ENCODE measurements at regions not wholly inside any gene's neighbourhood (a gene's known extent, or its start where the extent isn't known, plus 50 kb on each side); places are given as distances from the start of the nearest gene placed in this dataset.

DNA sequence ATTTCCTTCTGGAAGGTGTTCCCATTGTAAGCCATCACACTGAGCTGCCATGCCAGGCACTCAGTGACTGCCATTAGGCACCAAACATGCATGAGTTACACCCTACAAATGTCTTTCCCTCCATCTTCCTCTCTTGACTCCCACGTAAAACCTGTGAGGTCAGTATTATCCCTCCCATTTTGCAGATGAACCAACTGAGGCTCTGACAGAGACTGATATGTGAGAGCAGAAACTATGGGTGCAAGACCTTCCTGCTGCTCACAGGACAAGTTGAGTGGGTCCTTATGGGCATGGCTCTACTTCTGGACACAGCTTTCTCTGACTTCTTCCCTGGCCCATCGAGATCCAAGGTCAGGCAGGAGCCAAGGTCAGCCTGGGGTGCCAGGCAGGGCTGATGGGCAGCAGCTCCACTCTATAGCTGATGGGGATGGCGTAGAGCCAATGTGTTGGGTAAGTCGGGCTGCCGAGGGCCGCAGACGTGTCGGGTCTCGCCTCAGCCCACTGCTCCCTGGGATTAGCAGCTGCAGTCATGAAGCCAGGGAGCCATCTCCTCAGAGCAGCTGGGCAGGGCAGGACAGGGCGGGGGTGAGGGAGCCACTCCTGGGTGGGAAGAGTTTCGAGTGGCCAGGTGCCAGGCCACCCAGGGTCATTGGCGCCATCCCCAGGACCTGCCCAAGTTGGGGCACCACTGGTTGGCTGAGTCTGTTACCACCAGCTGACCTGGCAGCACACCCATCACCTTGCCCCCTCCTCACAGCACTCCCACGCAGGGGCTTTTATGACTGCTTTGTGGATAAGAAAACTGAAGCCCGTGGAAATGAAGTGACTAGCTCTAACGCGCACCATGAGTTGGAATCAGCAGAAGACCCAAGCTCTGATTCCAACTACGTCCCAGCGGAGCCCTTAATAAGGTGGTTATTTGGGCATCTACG is 117.8 kb upstream of the ZMIZ1 start:
- DNase-seq (ENCODE audit: low read depth in 2 of 2), result no peak
- H4K20me1 ChIP-seq (ENCODE audit: control insufficient read depth, extremely low read depth, insufficient read depth, low read length), result no peaks in the 10 kb centered on the region
- H3K27ac ChIP-seq (ENCODE audit: insufficient read depth, low read length), result no peak overlapping the region
- H3K36me3 ChIP-seq (ENCODE audit: control insufficient read depth, insufficient read depth, low read length), result no peaks in the 10 kb centered on the region
- H3K4me2 ChIP-seq (ENCODE audit: extremely low read depth, insufficient read depth, low read length), result no peak overlapping the region
- peaks cover 22% of the 10 kb centered on the region for H3K4me1 ChIP-seq (ENCODE audit: control insufficient read depth, extremely low read depth, insufficient read depth, low read length)
- TF ChIP-seq, protein P1, sequence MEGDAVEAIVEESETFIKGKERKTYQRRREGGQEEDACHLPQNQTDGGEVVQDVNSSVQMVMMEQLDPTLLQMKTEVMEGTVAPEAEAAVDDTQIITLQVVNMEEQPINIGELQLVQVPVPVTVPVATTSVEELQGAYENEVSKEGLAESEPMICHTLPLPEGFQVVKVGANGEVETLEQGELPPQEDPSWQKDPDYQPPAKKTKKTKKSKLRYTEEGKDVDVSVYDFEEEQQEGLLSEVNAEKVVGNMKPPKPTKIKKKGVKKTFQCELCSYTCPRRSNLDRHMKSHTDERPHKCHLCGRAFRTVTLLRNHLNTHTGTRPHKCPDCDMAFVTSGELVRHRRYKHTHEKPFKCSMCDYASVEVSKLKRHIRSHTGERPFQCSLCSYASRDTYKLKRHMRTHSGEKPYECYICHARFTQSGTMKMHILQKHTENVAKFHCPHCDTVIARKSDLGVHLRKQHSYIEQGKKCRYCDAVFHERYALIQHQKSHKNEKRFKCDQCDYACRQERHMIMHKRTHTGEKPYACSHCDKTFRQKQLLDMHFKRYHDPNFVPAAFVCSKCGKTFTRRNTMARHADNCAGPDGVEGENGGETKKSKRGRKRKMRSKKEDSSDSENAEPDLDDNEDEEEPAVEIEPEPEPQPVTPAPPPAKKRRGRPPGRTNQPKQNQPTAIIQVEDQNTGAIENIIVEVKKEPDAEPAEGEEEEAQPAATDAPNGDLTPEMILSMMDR (conservative IDR thresholded peaks at IDR 0.05 in 1 of 2, IDR thresholded peaks at IDR 0.05 in 1 of 2; ENCODE audit: low read depth in 1 of 2, low read length in 2 of 2), result no peak
- TF ChIP-seq EZH2 (IDR thresholded peaks at IDR 0.05; ENCODE audit: low read length, missing control alignments), result no peak
- H3K4me3 ChIP-seq (replicated peaks in 1 of 4; ENCODE audit: control extremely low read depth in 1 of 4, insufficient read depth in 1 of 4, low read depth in 3 of 4, low read length in 4 of 4), result no peak overlapping the region
- H3K27me3 ChIP-seq (ENCODE audit: control insufficient read depth, insufficient read depth, low read length), result no peaks in the 10 kb centered on the region
- no peaks in the 10 kb centered on the region for H3K79me2 ChIP-seq (ENCODE audit: control insufficient read depth, insufficient read depth, low read length)
- H3K9ac ChIP-seq (ENCODE audit: insufficient read depth, low read length), result no peak overlapping the region
- H3K9me3 ChIP-seq (ENCODE audit: control insufficient read depth, insufficient read depth, low read depth, low read length), result no peaks in the 10 kb centered on the region
- H2AFZ ChIP-seq (ENCODE audit: low read length), result no peak overlapping the region

DNA sequence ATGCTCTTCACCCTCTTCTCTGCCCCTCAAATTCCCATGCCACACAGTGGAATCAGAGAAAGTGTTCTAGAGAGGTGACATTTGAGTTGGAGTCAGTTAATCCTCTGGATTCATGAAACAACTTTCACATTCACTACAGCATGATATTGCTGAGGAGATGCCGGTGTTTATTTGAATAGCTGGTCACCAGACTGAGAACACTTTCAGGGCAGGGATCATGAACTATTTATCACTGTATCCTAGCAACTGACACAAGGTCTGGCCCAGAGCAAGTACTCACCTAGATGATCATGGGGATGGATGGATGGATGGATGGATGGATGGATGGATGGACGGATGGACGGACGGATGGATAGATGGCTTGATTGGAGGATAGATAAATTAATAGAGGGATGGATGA is 116.7 kb upstream of the ZMIZ1 start:
- Histone ChIP-seq H3K27me3 (ENCODE audit: control insufficient read depth, insufficient read depth, low read length) (no peaks in the 10 kb centered on the region), H3K4me3 (replicated peaks in 1 of 4; ENCODE audit: control extremely low read depth in 1 of 4, insufficient read depth in 1 of 4, low read depth in 3 of 4, low read length in 4 of 4) (no peak overlapping the region), H3K79me2 (ENCODE audit: control insufficient read depth, insufficient read depth, low read length) (no peaks in the 10 kb centered on the region), H3K4me2 (ENCODE audit: extremely low read depth, insufficient read depth, low read length) (no peak overlapping the region), H3K27ac (ENCODE audit: insufficient read depth, low read length) (no peak overlapping the region), H4K20me1 (ENCODE audit: control insufficient read depth, extremely low read depth, insufficient read depth, low read length) (no peaks in the 10 kb centered on the region), H2AFZ (ENCODE audit: low read length) (no peak overlapping the region), H3K9ac (ENCODE audit: insufficient read depth, low read length) (no peak overlapping the region), H3K9me3 (ENCODE audit: control insufficient read depth, insufficient read depth, low read depth, low read length) (no peaks in the 10 kb centered on the region), H3K4me1 (ENCODE audit: control insufficient read depth, extremely low read depth, insufficient read depth, low read length) (peaks cover 21% of the 10 kb centered on the region), H3K36me3 (ENCODE audit: control insufficient read depth, insufficient read depth, low read length) (no peaks in the 10 kb centered on the region)
- TF ChIP-seq, protein P1 (conservative IDR thresholded peaks at IDR 0.05 in 1 of 2, IDR thresholded peaks at IDR 0.05 in 1 of 2; ENCODE audit: low read depth in 1 of 2, low read length in 2 of 2), result no peak
- TF ChIP-seq EZH2 (IDR thresholded peaks at IDR 0.05; ENCODE audit: low read length, missing control alignments), result no peak
- peak in 1 of 2 donors; percentile 61 for DNase-seq (ENCODE audit: low read depth in 2 of 2)

DNA sequence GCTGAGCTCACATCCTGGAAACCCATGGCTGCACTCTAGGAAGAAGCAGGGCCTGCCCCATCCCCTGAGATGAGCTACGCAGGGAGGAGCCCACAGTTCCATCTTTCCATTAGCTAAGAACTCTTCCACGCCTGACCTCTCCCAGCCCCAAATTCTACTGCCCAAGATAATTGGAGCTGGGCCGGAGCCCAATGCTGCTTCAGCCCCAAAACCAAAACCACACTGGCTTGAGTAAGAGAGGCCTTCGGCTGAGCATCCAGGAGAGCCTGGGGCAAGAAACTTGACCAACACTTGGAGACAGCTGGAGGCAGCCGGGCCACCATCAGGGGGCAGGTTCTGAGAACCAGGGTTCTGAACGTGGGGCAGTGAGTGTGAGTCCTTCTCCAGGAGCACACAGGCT is 116.1 kb upstream of the ZMIZ1 start:
- Histone ChIP-seq H3K27me3 (ENCODE audit: control insufficient read depth, insufficient read depth, low read length) (no peaks in the 10 kb centered on the region), H3K36me3 (ENCODE audit: control insufficient read depth, insufficient read depth, low read length) (no peaks in the 10 kb centered on the region), H3K9ac (ENCODE audit: insufficient read depth, low read length) (no peak overlapping the region), H3K79me2 (ENCODE audit: control insufficient read depth, insufficient read depth, low read length) (no peaks in the 10 kb centered on the region), H3K27ac (ENCODE audit: insufficient read depth, low read length) (no peak overlapping the region), H2AFZ (ENCODE audit: low read length) (no peak overlapping the region), H3K4me2 (ENCODE audit: extremely low read depth, insufficient read depth, low read length) (no peak overlapping the region), H3K4me3 (replicated peaks in 1 of 4; ENCODE audit: control extremely low read depth in 1 of 4, insufficient read depth in 1 of 4, low read depth in 3 of 4, low read length in 4 of 4) (no peak overlapping the region), H3K4me1 (ENCODE audit: control insufficient read depth, extremely low read depth, insufficient read depth, low read length) (peaks cover 21% of the 10 kb centered on the region), H4K20me1 (ENCODE audit: control insufficient read depth, extremely low read depth, insufficient read depth, low read length) (no peaks in the 10 kb centered on the region), H3K9me3 (ENCODE audit: control insufficient read depth, insufficient read depth, low read depth, low read length) (no peaks in the 10 kb centered on the region)
- TF ChIP-seq, protein P1 (conservative IDR thresholded peaks at IDR 0.05 in 1 of 2, IDR thresholded peaks at IDR 0.05 in 1 of 2; ENCODE audit: low read depth in 1 of 2, low read length in 2 of 2), result peak in 1 of 2 donors; percentile 28
- TF ChIP-seq EZH2 (IDR thresholded peaks at IDR 0.05; ENCODE audit: low read length, missing control alignments), result no peak
- peak; percentile 73 to 85 for DNase-seq (ENCODE audit: low read depth in 2 of 2)
